ENCODE measurements at regions not wholly inside any gene's neighbourhood (a gene's known extent, or its start where the extent isn't known, plus 50 kb on each side); places are given as distances from the start of the nearest gene placed in this dataset.

DNA sequence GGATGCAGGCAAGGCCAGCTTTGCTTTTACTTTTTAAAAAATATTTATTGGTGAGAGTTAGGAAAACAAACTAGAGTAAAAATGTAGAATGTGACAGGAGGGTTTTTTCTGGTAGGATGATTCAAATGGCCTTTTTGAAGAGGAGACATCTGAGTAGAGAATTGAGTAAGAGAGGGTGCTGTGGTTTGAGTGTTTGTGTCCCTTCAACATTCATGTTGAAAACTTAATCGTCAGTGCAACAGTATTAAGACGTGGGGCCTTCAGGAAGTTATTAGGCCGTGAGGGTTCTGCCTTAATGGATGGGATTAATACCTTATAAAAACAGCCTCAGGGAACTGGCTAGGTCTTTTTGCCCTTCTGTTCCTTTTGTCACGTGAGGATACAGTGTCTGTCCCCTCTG, 288.8 kb upstream of the C11orf87 start (continued):
- TF ChIP-seq NR1H2 (CRISPR knock-in tag; IDR thresholded peaks at IDR 0.05) (no peak), YBX1 (IDR thresholded peaks at IDR 0.05) (no peak), RBM22 (IDR thresholded peaks at IDR 0.05; ENCODE audit: low read depth, low read length, poor library complexity, severe bottlenecking) (no peak), RBM17 (IDR thresholded peaks at IDR 0.05; ENCODE audit: borderline replicate concordance, low read depth, low read length) (no peak), BCL6 (CRISPR knock-in tag; IDR thresholded peaks at IDR 0.05) (no peak)
- TF ChIP-seq, protein P1, sequence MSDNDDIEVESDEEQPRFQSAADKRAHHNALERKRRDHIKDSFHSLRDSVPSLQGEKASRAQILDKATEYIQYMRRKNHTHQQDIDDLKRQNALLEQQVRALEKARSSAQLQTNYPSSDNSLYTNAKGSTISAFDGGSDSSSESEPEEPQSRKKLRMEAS (CRISPR knock-in tag; IDR thresholded peaks at IDR 0.05), result no peak
- TF ChIP-seq, protein P2, sequence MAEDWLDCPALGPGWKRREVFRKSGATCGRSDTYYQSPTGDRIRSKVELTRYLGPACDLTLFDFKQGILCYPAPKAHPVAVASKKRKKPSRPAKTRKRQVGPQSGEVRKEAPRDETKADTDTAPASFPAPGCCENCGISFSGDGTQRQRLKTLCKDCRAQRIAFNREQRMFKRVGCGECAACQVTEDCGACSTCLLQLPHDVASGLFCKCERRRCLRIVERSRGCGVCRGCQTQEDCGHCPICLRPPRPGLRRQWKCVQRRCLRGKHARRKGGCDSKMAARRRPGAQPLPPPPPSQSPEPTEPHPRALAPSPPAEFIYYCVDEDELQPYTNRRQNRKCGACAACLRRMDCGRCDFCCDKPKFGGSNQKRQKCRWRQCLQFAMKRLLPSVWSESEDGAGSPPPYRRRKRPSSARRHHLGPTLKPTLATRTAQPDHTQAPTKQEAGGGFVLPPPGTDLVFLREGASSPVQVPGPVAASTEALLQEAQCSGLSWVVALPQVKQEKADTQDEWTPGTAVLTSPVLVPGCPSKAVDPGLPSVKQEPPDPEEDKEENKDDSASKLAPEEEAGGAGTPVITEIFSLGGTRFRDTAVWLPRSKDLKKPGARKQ (CRISPR knock-in tag; IDR thresholded peaks at IDR 0.05), result no peak

- Histone ChIP-seq H4K20me1 (replicated peaks; ENCODE audit: control insufficient read depth, insufficient read depth, low read length) (no peaks in the 10 kb centered on the region), H3K4me1 (replicated peaks in 1 of 2; ENCODE audit: control insufficient read depth in 2 of 2, insufficient read depth in 2 of 2, low read length in 2 of 2) (no peaks in the 10 kb centered on the region), H3K9me3 (replicated peaks; ENCODE audit: control insufficient read depth, insufficient read depth, low read depth, low read length) (no peaks in the 10 kb centered on the region), H3K4me2 (ENCODE audit: insufficient read depth, low read length) (no peak overlapping the region), H3K4me3 (no peak overlapping the region), H3K9ac (ENCODE audit: insufficient read depth in 1 of 2, low read depth in 2 of 2, low read length in 2 of 2) (no peak overlapping the region), H3K79me2 (ENCODE audit: control insufficient read depth, insufficient read depth, low read length) (no peaks in the 10 kb centered on the region), H2AFZ (ENCODE audit: low read depth, low read length) (no peak overlapping the region), H3K27ac (ENCODE audit: extremely low read depth, low read depth, low read length) (no peak overlapping the region), H3K36me3 (ENCODE audit: control insufficient read depth, insufficient read depth, low read length) (no peaks in the 10 kb centered on the region), H3K27me3 (ENCODE audit: control insufficient read depth in 2 of 2, insufficient read depth in 2 of 2, low read length in 2 of 2) (no peaks in the 10 kb centered on the region), H3K9me1 (ENCODE audit: control insufficient read depth, insufficient read depth, low read length) (no peaks in the 10 kb centered on the region)
- intact Hi-C loops (cut with micrococcal nuclease) (no loop called here), in situ Hi-C loops (cut with MboI) (no loop called here)
- ChIA-PET POLR2A (no interaction called here), CTCF (ENCODE audit: low intra/inter-chr PET ratio) (no interaction called here)
- ATAC-seq, result no peak
- no peak for DNase-seq (ENCODE audit: extremely low read depth in 1 of 4, low spot score in 3 of 4)
- WGBS (ENCODE audit: insufficient coverage, low coverage, missing lambda C conversion rate), result 0% methylated on average over 2 of the region's 2 CpGs
- no TSS peak for BruUV-seq (replicated peaks)
- TF ChIP-seq KDM4B (IDR thresholded peaks at IDR 0.05; ENCODE audit: borderline replicate concordance in 2 of 2, low read depth in 1 of 2) (no peak), ZNF551 (CRISPR knock-in tag; IDR thresholded peaks at IDR 0.05) (no peak), NR3C1 (CRISPR knock-in tag; IDR thresholded peaks at IDR 0.05) (no peak)
- FAIRE-seq, result no peak
These were observed 286.4 kb upstream of the C11orf87 start for GRCh38 chr11:109135627-109136026.
